Uterus (tissue), 2 donors: ENCODE measurements at regions not wholly inside any gene's neighbourhood (a gene's known extent, or its start where the extent isn't known, plus 50 kb on each side); places are given as distances from the start of the nearest gene placed in this dataset.

Experiments
- CTCF ChIP-seq, 4 experiments: fragments of 200-600 bp in 2 of 4; fragments of 450-650 bp in 2 of 4; sonication (generic) in 2 of 4; IDR thresholded peaks; one replicate each; pipeline ENCODE4 v1.5.1; 2016 to 2019; ENCODE audit warnings: antibody characterized with exemption in 4 of 4, mild to moderate bottlenecking in 2 of 4, moderate library complexity in 1 of 4
- POLR2A ChIP-seq, 2 donors: fragments of 450-650 bp; IDR thresholded peaks; one replicate each; pipeline ENCODE4 v1.6.1; 2016; ENCODE audit warnings: antibody characterized with exemption in 2 of 2, mild to moderate bottlenecking in 1 of 2, moderate library complexity in 1 of 2

GRCh38 chr11:80627364-80627763, 1186.5 kb upstream of the TENM4 start:
- TF ChIP-seq CTCF (IDR thresholded peaks at IDR 0.05) (no peak), POLR2A (IDR thresholded peaks at IDR 0.05) (no peak)
